GM12878 (cell line): ENCODE measurements at regions not wholly inside any gene's neighbourhood (a gene's known extent, or its start where the extent isn't known, plus 50 kb on each side); places are given as distances from the start of the nearest gene placed in this dataset.

Experiments used
- ATAC-seq: fragments of 200-7000 bp; cut with Tn5 transposase; 3 replicates; pipeline ENCODE4 v1.9.1; 2020; ENCODE audit warnings: mild to moderate bottlenecking, moderate library complexity
- BruUV-seq: library from RNA; stranded (reverse); fragments of 400-500 nt; replicated peaks from 2 replicates; lab custom pipeline; 2021; lab: Mats Ljungman, UMichigan
- CTCF ChIA-PET: fragments of 300-600 bp; sonication (Branson Sonifier 250); formaldehyde crosslinking; extraction: SDS; loops from one replicate; lab custom pipeline; 2021; ENCODE audit warnings: inconsistent platforms; lab: Yijun Ruan, JAX
- POLR2A ChIA-PET: fragments of 350-600 bp; formaldehyde crosslinking; extraction: SDS; loops from one replicate; lab custom pipeline; 2021; ENCODE audit warnings: inconsistent platforms; lab: Charles Lee
- RAD21 ChIA-PET: fragments of 300-600 bp; sonication (Branson Sonifier 250); formaldehyde crosslinking; loops from one replicate; lab custom pipeline; 2023; ENCODE audit warnings: antibody characterized with exemption; ENCODE audit not compliant: unreplicated experiment; lab: Charles Lee
- SMC1A ChIA-PET: fragments of 300-600 bp; sonication (Branson Sonifier 250); formaldehyde crosslinking; loops from one replicate; lab custom pipeline; 2023; ENCODE audit not compliant: unreplicated experiment, uncharacterized antibody; lab: Charles Lee
- DNase-seq: peaks from one replicate; pipeline ENCODE4 v3.0.0-alpha.2; 2011; ENCODE audit warnings: low read depth, low spot score
- FAIRE-seq: peaks from 3 replicates; lab custom pipeline; 2011; peaks lifted over from hg19 to GRCh38; lab: Jason Lieb, UNC
- H2AFZ ChIP-seq: 2 replicates; pipeline ENCODE4 v1.6.0; 2011; ENCODE audit warnings: low read depth, low read length, control low read depth; ENCODE audit not compliant: control insufficient read depth
- H3K27ac ChIP-seq: 2 replicates; pipeline ENCODE4 v1.5.1; 2011; ENCODE audit warnings: control low read depth; ENCODE audit not compliant: control insufficient read depth, insufficient read depth
- H3K27me3 ChIP-seq, 2 experiments: replicated peaks in 1 of 2; 2 replicates each; pipeline versions ENCODE4 v1.6.0 to v1.6.1; 2011; ENCODE audit warnings: low read length in 1 of 2; ENCODE audit not compliant: control insufficient read depth in 2 of 2, insufficient read depth in 2 of 2
- H3K36me3 ChIP-seq, 2 experiments: 2 replicates each; pipeline ENCODE4 v1.5.1; 2011; ENCODE audit warnings: low read length in 1 of 2; ENCODE audit not compliant: control insufficient read depth in 2 of 2, insufficient read depth in 2 of 2
- H3K4me1 ChIP-seq: 2 replicates; pipeline ENCODE4 v1.6.1; 2011; ENCODE audit warnings: mild to moderate bottlenecking, low read length, moderate library complexity, mixed read lengths; ENCODE audit not compliant: control insufficient read depth, insufficient read depth
- H3K4me2 ChIP-seq: 2 replicates; pipeline ENCODE4 v1.6.0; 2011; ENCODE audit warnings: control low read depth; ENCODE audit not compliant: control insufficient read depth, insufficient read depth
- H3K4me3 ChIP-seq: fragments of 200-600 bp; sonication (generic); 2 replicates; pipeline ENCODE4 v1.5.1; 2016
- H3K79me2 ChIP-seq: 2 replicates; pipeline ENCODE4 v1.6.0; 2011; ENCODE audit warnings: low read length; ENCODE audit not compliant: control insufficient read depth, insufficient read depth
- H3K9ac ChIP-seq: 2 replicates; pipeline ENCODE4 v1.8.0; 2011; ENCODE audit warnings: low read length, control low read depth, mixed read lengths; ENCODE audit not compliant: control insufficient read depth, insufficient read depth
- H3K9me3 ChIP-seq: replicated peaks from 3 replicates; pipeline ENCODE4 v1.5.1; 2011; ENCODE audit warnings: mild to moderate bottlenecking, low read length; ENCODE audit not compliant: control insufficient read depth, insufficient read depth
- H4K20me1 ChIP-seq: 2 replicates; pipeline ENCODE4 v1.6.0; 2011; ENCODE audit not compliant: control insufficient read depth, insufficient read depth
- CBX3 ChIP-seq: fragments of 200-600 bp; sonication (generic); IDR thresholded peaks from 2 replicates; pipeline ENCODE4 v1.6.1; 2016; ENCODE audit warnings: low read depth, borderline replicate concordance
- EP300 ChIP-seq, 2 experiments: fragments of 150-350 bp in 1 of 2; IDR thresholded peaks; 2 replicates each; pipeline ENCODE4 v1.6.1; 2011 to 2012; ENCODE audit warnings: low read depth in 2 of 2, low read length in 2 of 2, borderline replicate concordance in 1 of 2, improper control_type of control experiment in 1 of 2, inconsistent platforms in 1 of 2; ENCODE audit not compliant: control insufficient read depth in 1 of 2
- IKZF1 ChIP-seq: fragments of 450-650 bp; conservative IDR thresholded peaks from 2 replicates; pipeline ENCODE4 v1.6.1; 2017; ENCODE audit warnings: antibody characterized with exemption, mild to moderate bottlenecking
- PAX5 ChIP-seq: IDR thresholded peaks from 2 replicates; pipeline ENCODE4 v1.6.1; 2011; ENCODE audit warnings: low read depth, low read length, borderline replicate concordance
- RUNX3 ChIP-seq: IDR thresholded peaks from 2 replicates; pipeline ENCODE4 v1.6.1; 2012; ENCODE audit warnings: low read length, inconsistent platforms
- SMAD1 ChIP-seq: fragments of 450-650 bp; IDR thresholded peaks from 2 replicates; pipeline ENCODE4 v1.6.1; 2018; ENCODE audit warnings: mild to moderate bottlenecking, low read depth; ENCODE audit not compliant: partially characterized antibody
- SREBF2 ChIP-seq: IDR thresholded peaks from 2 replicates; pipeline ENCODE4 v1.6.1; 2012; ENCODE audit warnings: mild to moderate bottlenecking, low read length
- TBL1XR1 ChIP-seq: IDR thresholded peaks from 2 replicates; pipeline ENCODE4 v1.6.1; 2012; ENCODE audit warnings: low read depth, low read length, improper control_type of control experiment
- ZBTB11 ChIP-seq: fragments of 450-650 bp; formaldehyde crosslinking; IDR thresholded peaks from 2 replicates; pipeline ENCODE4 v1.5.0; 2022; ENCODE audit warnings: mild to moderate bottlenecking, missing genetic modification characterization
- ZNF24 ChIP-seq: fragments of 450-650 bp; IDR thresholded peaks from 2 replicates; pipeline ENCODE4 v1.6.1; 2017; ENCODE audit warnings: antibody characterized with exemption, mild to moderate bottlenecking
- WGBS: methylation state at CpG from one replicate; pipeline ENCODE4 v1.1.6; 2016; ENCODE audit warnings: low lambda C conversion rate; ENCODE audit not compliant: insufficient replicate concordance, insufficient coverage; ENCODE audit errors: missing lambda C conversion rate; 5-methylcytosine and 5-hydroxymethylcytosine counted together
- in situ Hi-C: fragments of 300-500 bp; cut with MboI; formaldehyde crosslinking; loops from 9 replicates; pipeline ENCODE4 v1.14.3; 2018; ENCODE audit warnings: mixed read lengths
- intact Hi-C: fragments of 100-400 bp; cut with micrococcal nuclease; formaldehyde crosslinking; loops from one replicate; pipeline ENCODE4 v1.14.2; 2022; ENCODE audit not compliant: unreplicated experiment

GRCh38 chr14:97850886-97851285 lies 1053.7 kb downstream of the VRK1 start:
- SMC1A ChIA-PET: no interaction called here
- H2AFZ ChIP-seq: no peak overlapping the region
- RAD21 ChIA-PET: no interaction called here
- no peaks in the 10 kb centered on the region for H3K27me3 ChIP-seq
- no peaks in the 10 kb centered on the region for H3K9me3 ChIP-seq
- DNase-seq (no peak), ATAC-seq (no peak), FAIRE-seq (no peak)
- H3K79me2 ChIP-seq: no peaks in the 10 kb centered on the region
- no peak for TF ChIP-seq SMAD1
- TF ChIP-seq IKZF1: no peak
- TF ChIP-seq CBX3: no peak
- TF ChIP-seq ZNF24: no peak
- H4K20me1 ChIP-seq: no peaks in the 10 kb centered on the region
- BruUV-seq: no TSS peak
- no peak overlapping the region for H3K4me3 ChIP-seq
- CTCF ChIA-PET: interaction anchor here (0.8 kb wide), 1 partner anchor 8 kb away, joined by 3 read pairs; no protein-coding TSS in a partner anchor
- in situ Hi-C loops: no loop called here
- H3K9ac ChIP-seq: no peak overlapping the region
- intact Hi-C loops: no loop called here
- 24% methylated on average over 6 of the region's 6 CpGs for WGBS
- no peak overlapping the region for H3K4me2 ChIP-seq
- POLR2A ChIA-PET: no interaction called here
- H3K27ac ChIP-seq: no peak overlapping the region
- no peaks in the 10 kb centered on the region for H3K4me1 ChIP-seq
- H3K36me3 ChIP-seq: no peaks in the 10 kb centered on the region

- intact Hi-C loops: no loop called here
- no peaks in the 10 kb centered on the region for H3K4me1 ChIP-seq
- TF ChIP-seq ZBTB11 (CRISPR knock-in tag) (no peak), PAX5 (no peak), EP300 (IDR thresholded peaks at IDR 0.05; ENCODE audit: borderline replicate concordance in 1 of 2, control insufficient read depth in 1 of 2, low read depth in 2 of 2, low read length in 2 of 2) (no peak), TBL1XR1 (no peak), SREBF2 (no peak), RUNX3 (no peak)
- TF ChIP-seq, all 136 proteins: peak for 0
- Histone ChIP-seq H3K27ac (no peak overlapping the region), H3K9ac (no peak overlapping the region), H3K4me2 (no peak overlapping the region), H2AFZ (no peak overlapping the region), H3K9me3 (no peaks in the 10 kb centered on the region), H3K36me3 (no peaks in the 10 kb centered on the region), H3K79me2 (no peaks in the 10 kb centered on the region), H4K20me1 (no peaks in the 10 kb centered on the region), H3K27me3 (no peaks in the 10 kb centered on the region), H3K4me3 (no peak overlapping the region)
- POLR2A ChIA-PET: no interaction called here
- SMC1A ChIA-PET: interaction anchor here (0.6 kb wide), 1 partner anchor 407 kb away, joined by 3 read pairs; no protein-coding TSS in a partner anchor
- CTCF ChIA-PET: interaction anchor here (0.8 kb wide), 1 partner anchor 9 kb away, joined by 3 read pairs; no protein-coding TSS in a partner anchor
- no peak for FAIRE-seq
- 56% methylated on average over 15 of the region's 15 CpGs for WGBS
- BruUV-seq: no TSS peak
- in situ Hi-C loops: no loop called here
- RAD21 ChIA-PET: no interaction called here
- no peak for DNase-seq
- no peak for ATAC-seq
These were observed 1054.3 kb downstream of the VRK1 start for GRCh38 chr14:97851428-97851995.
